Fibroblast of the aortic adventitia (primary cell): ENCODE measurements at regions not wholly inside any gene's neighbourhood (a gene's known extent, or its start where the extent isn't known, plus 50 kb on each side); places are given as distances from the start of the nearest gene placed in this dataset.

Experiments
- DNase-seq: peaks from one replicate; pipeline ENCODE4 v3.0.0-alpha.2; 2010; ENCODE audit warnings: low read depth
- H3K4me3 ChIP-seq: 2 replicates; pipeline ENCODE4 v1.5.1; 2011; ENCODE audit warnings: low read depth, mild to moderate bottlenecking, control low read depth, low read length, moderate library complexity
- TF ChIP-seq, protein P1 (sequence below): IDR thresholded peaks from 2 replicates; pipeline ENCODE4 v1.5.1; 2011; ENCODE audit warnings: mild to moderate bottlenecking, low read length, control low read depth, inconsistent platforms; ENCODE audit not compliant: insufficient read depth

DNA sequence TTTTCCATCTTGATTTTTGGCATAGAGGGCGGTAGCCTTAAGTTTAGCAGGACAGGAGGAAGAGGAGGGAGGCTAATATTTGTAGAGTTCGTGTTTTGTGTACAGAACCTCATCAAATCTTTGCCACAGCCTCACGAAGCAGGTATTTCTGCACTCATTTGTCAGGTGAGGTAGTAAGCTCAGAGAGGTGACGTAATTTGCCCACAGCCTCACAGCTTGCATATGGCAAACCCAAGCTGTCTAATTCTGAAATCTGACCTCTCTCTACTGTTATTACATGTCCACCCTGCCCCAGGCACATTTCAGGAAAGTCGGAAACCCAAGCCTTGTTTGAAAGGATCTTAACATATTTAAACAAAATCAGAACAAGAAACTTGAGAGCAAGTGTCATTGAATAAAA lies 91.1 kb upstream of the TPM1 start:
- TF ChIP-seq, protein P1, sequence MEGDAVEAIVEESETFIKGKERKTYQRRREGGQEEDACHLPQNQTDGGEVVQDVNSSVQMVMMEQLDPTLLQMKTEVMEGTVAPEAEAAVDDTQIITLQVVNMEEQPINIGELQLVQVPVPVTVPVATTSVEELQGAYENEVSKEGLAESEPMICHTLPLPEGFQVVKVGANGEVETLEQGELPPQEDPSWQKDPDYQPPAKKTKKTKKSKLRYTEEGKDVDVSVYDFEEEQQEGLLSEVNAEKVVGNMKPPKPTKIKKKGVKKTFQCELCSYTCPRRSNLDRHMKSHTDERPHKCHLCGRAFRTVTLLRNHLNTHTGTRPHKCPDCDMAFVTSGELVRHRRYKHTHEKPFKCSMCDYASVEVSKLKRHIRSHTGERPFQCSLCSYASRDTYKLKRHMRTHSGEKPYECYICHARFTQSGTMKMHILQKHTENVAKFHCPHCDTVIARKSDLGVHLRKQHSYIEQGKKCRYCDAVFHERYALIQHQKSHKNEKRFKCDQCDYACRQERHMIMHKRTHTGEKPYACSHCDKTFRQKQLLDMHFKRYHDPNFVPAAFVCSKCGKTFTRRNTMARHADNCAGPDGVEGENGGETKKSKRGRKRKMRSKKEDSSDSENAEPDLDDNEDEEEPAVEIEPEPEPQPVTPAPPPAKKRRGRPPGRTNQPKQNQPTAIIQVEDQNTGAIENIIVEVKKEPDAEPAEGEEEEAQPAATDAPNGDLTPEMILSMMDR, result no peak
- DNase-seq, result no peak
- H3K4me3 ChIP-seq, result no peak overlapping the region

DNA sequence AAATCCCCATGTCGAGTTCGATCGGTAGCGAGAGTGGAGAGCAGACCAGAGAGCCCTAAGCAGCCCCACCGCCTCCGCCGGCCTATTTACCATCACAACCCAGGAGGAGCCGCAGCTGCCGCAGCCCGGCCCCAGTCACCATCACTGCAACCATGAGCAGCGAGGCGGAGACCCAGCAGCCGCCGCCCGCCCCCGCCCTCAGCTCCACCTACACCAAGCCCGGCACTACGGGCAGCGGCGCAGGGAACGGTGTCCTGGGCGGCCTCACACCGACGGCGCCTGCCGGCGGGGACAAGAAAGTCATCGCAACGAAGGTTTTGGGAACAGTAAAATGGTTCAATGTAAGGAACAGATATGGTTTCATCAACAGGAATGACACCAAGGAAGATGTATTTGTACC lies 89.5 kb upstream of the TPM1 start:
- no peak overlapping the region for H3K4me3 ChIP-seq
- TF ChIP-seq, protein P1, result no peak
- DNase-seq, result no peak

DNA sequence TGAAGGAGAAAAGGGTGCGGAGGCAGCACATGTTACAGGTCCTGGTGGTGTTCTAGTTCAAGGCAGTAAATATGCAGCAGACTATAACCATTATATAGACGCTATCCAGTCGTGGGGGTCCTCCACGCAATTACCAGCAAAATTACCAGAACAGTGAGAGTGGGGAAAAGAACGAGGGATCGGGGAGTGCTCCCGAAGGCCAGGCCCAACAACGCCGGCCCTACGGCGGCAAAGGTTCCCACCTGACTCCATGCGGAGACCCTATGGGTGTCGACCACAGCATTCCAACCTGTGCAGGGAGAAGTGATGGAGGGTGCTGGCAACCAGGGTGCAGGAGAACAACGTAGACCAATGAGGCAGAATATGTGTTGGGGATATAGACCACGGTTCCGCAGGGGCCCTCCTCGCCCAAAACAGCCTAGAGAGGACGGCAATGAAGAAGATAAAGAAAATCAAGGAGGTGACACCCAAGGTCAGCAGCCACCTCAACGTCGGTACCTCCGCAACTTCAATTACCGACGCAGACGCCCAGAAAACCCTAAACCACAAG lies 89.0 kb upstream of the TPM1 start:
- H3K4me3 ChIP-seq, result no peak overlapping the region
- no peak for DNase-seq
- TF ChIP-seq, protein P1, result no peak

DNA sequence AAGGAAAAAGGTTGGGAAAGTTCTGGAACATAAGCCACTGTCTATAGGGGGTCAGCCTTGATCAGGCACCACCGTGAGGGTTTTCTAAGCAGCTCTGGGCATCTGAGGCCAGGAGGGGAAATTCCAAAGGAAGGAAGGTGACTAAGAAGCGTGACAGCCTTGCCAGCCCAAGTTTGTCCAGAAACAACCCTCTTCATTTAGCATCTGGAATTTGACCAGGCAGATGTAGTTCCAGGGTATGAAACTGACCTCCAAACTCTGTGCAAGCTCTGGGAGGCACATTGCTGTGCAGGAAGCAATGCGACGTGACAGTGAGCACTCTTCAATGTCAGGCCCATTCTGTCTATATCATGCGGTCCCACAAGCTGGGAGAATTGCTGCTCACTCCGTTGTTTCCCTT lies 85.4 kb upstream of the TPM1 start:
- TF ChIP-seq, protein P1, result no peak
- no peak overlapping the region for H3K4me3 ChIP-seq
- DNase-seq, result peak; percentile 42

DNA sequence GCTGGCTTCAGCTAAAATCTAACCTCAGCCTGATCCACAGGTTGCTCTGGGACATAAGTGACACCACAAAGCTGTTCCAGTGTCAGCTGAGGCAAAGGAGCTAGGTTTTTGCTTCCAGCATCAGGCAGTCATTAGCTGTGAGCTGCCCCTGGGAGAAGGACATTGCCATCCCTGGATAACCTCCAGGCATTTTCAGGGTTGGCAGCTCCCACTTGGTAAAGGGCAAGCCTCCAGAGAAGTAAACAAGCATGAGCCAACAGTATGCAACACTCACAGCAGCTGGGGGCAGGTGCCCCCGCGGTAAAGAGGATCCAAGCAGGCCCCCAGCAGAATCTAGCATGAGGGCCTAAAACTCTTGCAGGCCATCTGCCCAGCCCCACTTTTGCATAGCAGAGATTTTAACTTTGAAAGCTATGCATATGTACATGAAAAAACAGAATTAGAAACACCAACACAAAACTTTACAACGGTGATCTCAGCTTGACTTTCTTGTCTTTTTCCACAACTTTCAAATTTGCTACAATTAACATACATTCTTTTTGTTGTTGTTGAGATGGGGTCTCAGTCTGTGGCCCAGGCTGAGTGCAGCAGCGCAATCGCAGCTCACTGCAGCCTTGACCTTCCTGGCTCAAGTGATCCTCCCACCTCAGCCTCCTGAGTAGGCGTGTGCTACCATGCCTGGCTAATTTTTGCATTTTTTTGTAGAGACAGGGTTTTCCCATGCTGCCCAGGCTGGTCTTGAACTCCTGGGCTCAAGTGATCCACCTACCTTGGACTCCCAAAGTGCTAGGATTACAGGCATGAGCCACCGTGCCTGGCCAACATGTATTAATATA lies 83.8 kb upstream of the TPM1 start:
- peak; percentile 37 for DNase-seq
- TF ChIP-seq, protein P1, result no peak
- no peak overlapping the region for H3K4me3 ChIP-seq

DNA sequence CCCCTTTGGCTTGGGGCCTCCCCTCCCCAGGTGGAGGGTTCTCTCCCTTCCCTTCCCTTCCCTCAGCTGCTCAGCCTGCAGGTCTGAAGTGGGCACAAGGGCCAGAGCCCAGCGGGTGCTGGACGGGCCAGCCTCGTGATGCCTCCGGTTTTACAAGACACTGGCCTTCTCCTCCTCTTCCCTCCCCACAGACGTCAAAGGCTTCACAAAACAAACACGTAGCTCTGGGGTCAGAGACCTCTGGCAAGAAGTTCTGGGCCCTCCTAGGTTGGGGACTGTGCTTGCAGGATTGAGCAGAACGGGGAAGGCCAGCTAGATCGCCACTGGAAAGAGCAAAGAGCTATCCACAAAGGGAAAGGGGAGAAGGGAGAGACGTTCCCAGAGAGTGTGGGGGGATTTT lies 81.4 kb upstream of the TPM1 start:
- TF ChIP-seq, protein P1, result no peak
- no peak for DNase-seq
- no peak overlapping the region for H3K4me3 ChIP-seq
